NCI-H774 (cell line): ENCODE measurements at regions not wholly inside any gene's neighbourhood (a gene's known extent, or its start where the extent isn't known, plus 50 kb on each side); places are given as distances from the start of the nearest gene placed in this dataset.

Source experiments
- DNase-seq: peaks from one replicate; lab custom pipeline; 2025; lab: John Stamatoyannopoulos, UW

GRCh38 chr11:69393178-69393832 lies 88.2 kb upstream of the LINC01488 start:
- no peak for DNase-seq

- no peak for DNase-seq
Observed at GRCh38 chr11:69393865-69394233, 87.6 kb upstream of the LINC01488 start.

- no peak for DNase-seq
Observed at GRCh38 chr11:69394234-69394868, 87.1 kb upstream of the LINC01488 start.

GRCh38 chr11:69394869-69395246 lies 86.6 kb upstream of the LINC01488 start:
- no peak for DNase-seq

- no peak for DNase-seq
Observed at GRCh38 chr11:69395287-69395686, 86.2 kb upstream of the LINC01488 start.

GRCh38 chr11:69396051-69396947 lies 85.2 kb upstream of the LINC01488 start:
- DNase-seq, result no peak

- no peak for DNase-seq
Observed at GRCh38 chr11:69396948-69397307, 84.5 kb upstream of the LINC01488 start.

GRCh38 chr11:69397732-69398131 lies 83.7 kb upstream of the LINC01488 start:
- DNase-seq, result no peak

GRCh38 chr11:69398529-69399492 lies 82.7 kb upstream of the LINC01488 start:
- DNase-seq, result no peak

- no peak for DNase-seq
Observed at GRCh38 chr11:69400140-69400539, 81.3 kb upstream of the LINC01488 start.

GRCh38 chr11:69400771-69401590 lies 80.5 kb upstream of the LINC01488 start:
- DNase-seq, result no peak

- DNase-seq, result no peak
Observed at GRCh38 chr11:69401715-69402114, 79.7 kb upstream of the LINC01488 start.

GRCh38 chr11:69402251-69402887 lies 79.1 kb upstream of the LINC01488 start:
- DNase-seq, result no peak

GRCh38 chr11:69403556-69404215 lies 77.8 kb upstream of the LINC01488 start:
- no peak for DNase-seq

- DNase-seq, result no peak
Observed at GRCh38 chr11:69406060-69406459, 75.4 kb upstream of the LINC01488 start.

- no peak for DNase-seq
Observed at GRCh38 chr11:69409812-69410645, 71.4 kb upstream of the LINC01488 start.

GRCh38 chr11:69411257-69411924 lies 70.1 kb upstream of the LINC01488 start:
- no peak for DNase-seq

GRCh38 chr11:69413015-69413801 lies 68.3 kb upstream of the LINC01488 start:
- no peak for DNase-seq
